IMR-90 (cell line): ENCODE measurements at regions not wholly inside any gene's neighbourhood (a gene's known extent, or its start where the extent isn't known, plus 50 kb on each side); places are given as distances from the start of the nearest gene placed in this dataset.

ENCODE experiments used
- ATAC-seq: fragments of 200-7000 bp; cut with Tn5 transposase; 2 replicates; pipeline ENCODE4 v1.9.1; 2020; ENCODE audit warnings: low read depth, mild to moderate bottlenecking, moderate library complexity
- BruUV-seq: library from RNA; stranded (reverse); fragments of 400-500 nt; replicated peaks from 2 replicates; lab custom pipeline; 2021; lab: Mats Ljungman, UMichigan
- CTCF ChIA-PET: fragments of 300-600 bp; formaldehyde crosslinking; extraction: SDS; loops from one replicate; lab custom pipeline; 2021; ENCODE audit warnings: antibody characterized with exemption; lab: Yijun Ruan, JAX
- POLR2A ChIA-PET: fragments of 300-600 bp; sonication (Branson Sonifier 250); formaldehyde crosslinking; loops from one replicate; lab custom pipeline; 2022; ENCODE audit warnings: antibody characterized with exemption; ENCODE audit not compliant: unreplicated experiment; lab: Charles Lee
- DNase-seq: peaks from one replicate; pipeline ENCODE4 v3.0.0; 2013
- H2AFZ ChIP-seq: replicated peaks from 2 replicates; pipeline ENCODE3; 2013; ENCODE audit warnings: low read length, mild to moderate bottlenecking; ENCODE audit not compliant: poor library complexity
- H2AK5ac ChIP-seq: 2 replicates; pipeline ENCODE4 v1.6.1; 2013; ENCODE audit warnings: low read depth, low read length, inconsistent platforms
- H2AK9ac ChIP-seq: replicated peaks from 2 replicates; pipeline ENCODE3; 2013; ENCODE audit warnings: mild to moderate bottlenecking, low read depth, low read length, moderate library complexity; ENCODE audit not compliant: poor library complexity
- H2BK120ac ChIP-seq: 2 replicates; pipeline ENCODE4 v1.6.1; 2013; ENCODE audit warnings: low read depth, low read length, inconsistent platforms
- H2BK15ac ChIP-seq: 3 replicates; pipeline ENCODE4 v1.6.1; 2013; ENCODE audit warnings: low read depth, low read length, inconsistent platforms
- H2BK20ac ChIP-seq: 2 replicates; pipeline ENCODE4 v1.6.1; 2013; ENCODE audit warnings: low read depth, mild to moderate bottlenecking, inconsistent platforms, low read length, moderate library complexity
- H2BK5ac ChIP-seq: 2 replicates; pipeline ENCODE4 v1.6.1; 2013; ENCODE audit warnings: mild to moderate bottlenecking, low read depth, low read length, inconsistent platforms; ENCODE audit not compliant: poor library complexity, severe bottlenecking
- H3K14ac ChIP-seq: replicated peaks from 2 replicates; pipeline ENCODE4 v1.6.1; 2013; ENCODE audit warnings: low read depth, low read length, inconsistent platforms
- H3K18ac ChIP-seq: 2 replicates; pipeline ENCODE4 v1.6.1; 2013; ENCODE audit warnings: low read depth, low read length, control low read depth
- H3K23ac ChIP-seq: 2 replicates; pipeline ENCODE4 v1.6.1; 2013; ENCODE audit warnings: low read depth, low read length, inconsistent platforms
- H3K27ac ChIP-seq: 2 replicates; pipeline ENCODE4 v1.5.1; 2013; ENCODE audit warnings: mild to moderate bottlenecking, control low read depth, low read length; ENCODE audit not compliant: insufficient read depth
- H3K27me3 ChIP-seq: 2 replicates; pipeline ENCODE4 v1.6.1; 2013; ENCODE audit warnings: low read length; ENCODE audit not compliant: control insufficient read depth, insufficient read depth
- H3K36me3 ChIP-seq: 2 replicates; pipeline ENCODE4 v1.6.1; 2013; ENCODE audit warnings: low read length, mixed read lengths; ENCODE audit not compliant: control insufficient read depth, insufficient read depth
- H3K4ac ChIP-seq: 2 replicates; pipeline ENCODE4 v1.6.1; 2013; ENCODE audit warnings: low read depth, low read length, inconsistent platforms
- H3K4me1 ChIP-seq: 2 replicates; pipeline ENCODE4 v1.6.1; 2013; ENCODE audit warnings: low read length, mixed read lengths; ENCODE audit not compliant: control insufficient read depth, insufficient read depth
- H3K4me2 ChIP-seq: 2 replicates; pipeline ENCODE4 v1.6.1; 2013; ENCODE audit warnings: low read depth, mild to moderate bottlenecking, control low read depth, low read length, moderate library complexity
- H3K4me3 ChIP-seq: 2 replicates; pipeline ENCODE4 v1.5.1; 2013; ENCODE audit warnings: low read depth, mild to moderate bottlenecking, control low read depth, low read length, moderate library complexity; ENCODE audit not compliant: insufficient read depth
- H3K56ac ChIP-seq: 2 replicates; pipeline ENCODE4 v1.6.1; 2013; ENCODE audit warnings: low read length, inconsistent platforms; ENCODE audit not compliant: insufficient read depth; ENCODE audit errors: extremely low read depth
- H3K79me1 ChIP-seq, 2 experiments: 2 replicates each; pipeline ENCODE4 v1.6.1; 2013; ENCODE audit warnings: low read length in 2 of 2, inconsistent platforms in 1 of 2, low read depth in 1 of 2
- H3K9ac ChIP-seq: 2 replicates; pipeline ENCODE4 v1.6.1; 2013; ENCODE audit warnings: low read depth, low read length, control low read depth
- H3K9me1 ChIP-seq: 2 replicates; pipeline ENCODE4 v1.6.1; 2013; ENCODE audit warnings: low read length, inconsistent platforms; ENCODE audit not compliant: insufficient read depth
- H3K9me3 ChIP-seq: 2 replicates; pipeline ENCODE4 v1.6.1; 2013; ENCODE audit warnings: low read length; ENCODE audit not compliant: control insufficient read depth, insufficient read depth
- H4K20me1 ChIP-seq: 2 replicates; pipeline ENCODE4 v1.6.1; 2013; ENCODE audit warnings: low read length, inconsistent platforms; ENCODE audit not compliant: insufficient read depth
- H4K5ac ChIP-seq: 2 replicates; pipeline ENCODE4 v1.6.1; 2013; ENCODE audit warnings: mild to moderate bottlenecking, low read depth, low read length, control low read depth
- H4K8ac ChIP-seq, 2 experiments: 2 replicates each; pipeline ENCODE4 v1.6.1; 2013; ENCODE audit warnings: low read depth in 2 of 2, low read length in 2 of 2, control low read depth in 1 of 2, inconsistent platforms in 1 of 2
- H4K91ac ChIP-seq: 2 replicates; pipeline ENCODE4 v1.6.1; 2013; ENCODE audit warnings: low read depth, low read length, inconsistent platforms; ENCODE audit not compliant: insufficient read depth
- CHD1 ChIP-seq: IDR thresholded peaks from 2 replicates; pipeline ENCODE4 v1.6.1; 2012; ENCODE audit warnings: low read depth, low read length, improper control_type of control experiment
- ELK1 ChIP-seq: fragments of 150-350 bp; IDR thresholded peaks from 2 replicates; pipeline ENCODE4 v1.6.1; 2016; ENCODE audit warnings: low read depth, mild to moderate bottlenecking, low read length, moderate library complexity, borderline replicate concordance
- MAZ ChIP-seq: IDR thresholded peaks from 2 replicates; pipeline ENCODE4 v1.6.1; 2012; ENCODE audit warnings: low read depth, mild to moderate bottlenecking, low read length, improper control_type of control experiment, moderate library complexity, borderline replicate concordance
- NFE2L2 ChIP-seq: fragments of 150-350 bp; IDR thresholded peaks from 2 replicates; pipeline ENCODE4 v1.6.1; 2016; ENCODE audit warnings: low read depth, mild to moderate bottlenecking, low read length
- POLR2A ChIP-seq: IDR thresholded peaks from 2 replicates; pipeline ENCODE4 v1.6.1; 2012; ENCODE audit warnings: mild to moderate bottlenecking, low read depth, low read length
- RAD21 ChIP-seq: IDR thresholded peaks from 2 replicates; pipeline ENCODE4 v1.6.1; 2012; ENCODE audit warnings: low read length, improper control_type of control experiment
- WGBS, 2 experiments: methylation state at CpG; one replicate each; pipeline versions ENCODE4 v1.1.5 to v1.1.7; 2013; ENCODE audit warnings: missing lambda C conversion rate in 2 of 2; ENCODE audit not compliant: insufficient read length in 1 of 2; ENCODE audit errors: extremely low coverage in 2 of 2; 5-methylcytosine and 5-hydroxymethylcytosine counted together
- dilution Hi-C: fragments of 300-500 bp; cut with HindIII; formaldehyde crosslinking; loops from one replicate; pipeline ENCODE4 v1.14.3; 2018; ENCODE audit warnings: low sequenced_read_pairs; ENCODE audit not compliant: unreplicated experiment
- in situ Hi-C: fragments of 300-500 bp; cut with MboI; formaldehyde crosslinking; loops from 3 replicates; pipeline ENCODE4 v1.14.3; 2019; ENCODE audit warnings: low sequenced_read_pairs, inconsistent platforms, mixed read lengths
- intact Hi-C: fragments of 100-400 bp; cut with micrococcal nuclease; formaldehyde crosslinking; loops from 2 replicates; pipeline ENCODE4 v1.10.0; 2022
- TF ChIP-seq, protein P1 (sequence below): conservative IDR thresholded peaks from 2 replicates; pipeline ENCODE4 v1.5.1; 2012; ENCODE audit warnings: mild to moderate bottlenecking, low read depth, low read length, improper control_type of control experiment

DNA sequence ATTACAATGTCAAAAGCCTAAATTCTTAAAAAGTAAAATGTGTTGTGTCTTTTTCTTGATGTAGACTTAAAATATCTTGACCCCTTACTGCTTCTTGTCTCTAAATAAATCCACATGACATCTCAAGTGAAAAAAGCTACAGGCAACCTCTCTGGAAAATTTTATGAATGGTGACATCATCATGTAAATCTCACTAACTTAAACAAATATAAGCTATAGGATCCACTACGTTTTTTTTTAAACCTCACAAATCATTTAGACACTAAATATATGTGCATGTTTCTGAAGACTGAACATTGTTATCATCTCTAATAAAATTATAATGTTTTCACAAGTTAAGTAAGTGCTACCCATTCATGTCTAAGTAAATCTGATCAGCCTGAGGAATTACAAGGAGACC is 793.7 kb upstream of the PRR20A start:
- ATAC-seq (no peak), DNase-seq (no peak)
- Histone ChIP-seq H3K9me3 (peaks cover 10% of the 10 kb centered on the region), H3K14ac (no peak overlapping the region), H2AK5ac (no peak overlapping the region), H3K56ac (no peak overlapping the region), H2BK20ac (no peak overlapping the region), H4K8ac (no peak overlapping the region), H2BK5ac (no peak overlapping the region), H3K27me3 (no peaks in the 10 kb centered on the region), H3K4me1 (no peaks in the 10 kb centered on the region), H2BK15ac (no peak overlapping the region), H4K20me1 (no peaks in the 10 kb centered on the region), H4K91ac (no peak overlapping the region), H3K79me1 (no peaks in the 10 kb centered on the region), H3K18ac (no peak overlapping the region), H2AFZ (no peak overlapping the region), H2AK9ac (no peak overlapping the region), H3K27ac (no peak overlapping the region), H3K23ac (no peak overlapping the region), H3K4ac (no peak overlapping the region), H3K4me3 (no peak overlapping the region), H2BK120ac (no peak overlapping the region), H3K4me2 (no peak overlapping the region), H3K9ac (no peak overlapping the region), H3K36me3 (no peaks in the 10 kb centered on the region), H4K5ac (no peak overlapping the region), H3K9me1 (no peaks in the 10 kb centered on the region)
- no TSS peak for BruUV-seq
- dilution Hi-C loops: no loop called here
- intact Hi-C loops: no loop called here
- ChIA-PET POLR2A (no interaction called here), CTCF (no interaction called here)
- no CpG with 5 or more reads among the region's 1 CpG for WGBS, 2 experiments
- in situ Hi-C loops: no loop called here
- TF ChIP-seq NFE2L2 (no peak), CHD1 (no peak), ELK1 (no peak), RAD21 (no peak), POLR2A (no peak), MAZ (no peak)
- TF ChIP-seq, protein P1, sequence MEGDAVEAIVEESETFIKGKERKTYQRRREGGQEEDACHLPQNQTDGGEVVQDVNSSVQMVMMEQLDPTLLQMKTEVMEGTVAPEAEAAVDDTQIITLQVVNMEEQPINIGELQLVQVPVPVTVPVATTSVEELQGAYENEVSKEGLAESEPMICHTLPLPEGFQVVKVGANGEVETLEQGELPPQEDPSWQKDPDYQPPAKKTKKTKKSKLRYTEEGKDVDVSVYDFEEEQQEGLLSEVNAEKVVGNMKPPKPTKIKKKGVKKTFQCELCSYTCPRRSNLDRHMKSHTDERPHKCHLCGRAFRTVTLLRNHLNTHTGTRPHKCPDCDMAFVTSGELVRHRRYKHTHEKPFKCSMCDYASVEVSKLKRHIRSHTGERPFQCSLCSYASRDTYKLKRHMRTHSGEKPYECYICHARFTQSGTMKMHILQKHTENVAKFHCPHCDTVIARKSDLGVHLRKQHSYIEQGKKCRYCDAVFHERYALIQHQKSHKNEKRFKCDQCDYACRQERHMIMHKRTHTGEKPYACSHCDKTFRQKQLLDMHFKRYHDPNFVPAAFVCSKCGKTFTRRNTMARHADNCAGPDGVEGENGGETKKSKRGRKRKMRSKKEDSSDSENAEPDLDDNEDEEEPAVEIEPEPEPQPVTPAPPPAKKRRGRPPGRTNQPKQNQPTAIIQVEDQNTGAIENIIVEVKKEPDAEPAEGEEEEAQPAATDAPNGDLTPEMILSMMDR: no peak
